Spleen (tissue), 7 donors: ENCODE measurements at regions not wholly inside any gene's neighbourhood (a gene's known extent, or its start where the extent isn't known, plus 50 kb on each side); places are given as distances from the start of the nearest gene placed in this dataset.
"Not testable (repeated sequence)": the region's sequence is repeated elsewhere in the genome, so short reads cannot be mapped to it uniquely, and the experiment has no call there.

Experiments
- CTCF ChIP-seq, 11 experiments: fragments of 200-600 bp in 7 of 11; fragments of 450-650 bp in 4 of 11; sonication (generic) in 4 of 11; IDR thresholded peaks in 8 of 11; conservative IDR thresholded peaks in 3 of 11; 1 replicate in 7 of 11; 2 replicates in 4 of 11; pipeline versions ENCODE4 v1.4.0 to v1.8.0; 2016 to 2021; ENCODE audit warnings: antibody characterized with exemption in 11 of 11, inconsistent platforms in 4 of 11, mild to moderate bottlenecking in 1 of 11
- POLR2A ChIP-seq, 3 donors: fragments of 450-650 bp; IDR thresholded peaks; one replicate each; pipeline ENCODE4 v1.5.1; 2017; ENCODE audit warnings: antibody characterized with exemption in 3 of 3, mild to moderate bottlenecking in 1 of 3
- POLR2AphosphoS5 ChIP-seq, 3 donors: sonication (generic); formaldehyde crosslinking; IDR thresholded peaks; one replicate each; pipeline ENCODE4 v1.5.1; 2017; ENCODE audit warnings: antibody characterized with exemption in 3 of 3
- donor health status: DM: no; HTN: no; CAD: no; lungs with moderate emphysema.
- donor health status: DM: no; HTN: no; CAD: no.
- donor health status: DM: no; HTN: no; CAD: no.

GRCh38 chr9:65454666-65455065 lies 169.7 kb upstream of the FOXD4L5 start:
- not testable (repeated sequence) for TF ChIP-seq CTCF (IDR thresholded peaks at IDR 0.05 in 8 of 11, conservative IDR thresholded peaks at IDR 0.05 in 3 of 11); POLR2A (IDR thresholded peaks at IDR 0.05); POLR2AphosphoS5 (IDR thresholded peaks at IDR 0.05)
